ENCODE measurements at regions not wholly inside any gene's neighbourhood (a gene's known extent, or its start where the extent isn't known, plus 50 kb on each side); places are given as distances from the start of the nearest gene placed in this dataset.

GRCh38 chr11:38252620-38253019 lies 1654.6 kb upstream of the RAG2 start:
- peaks cover 36% of the 10 kb centered on the region for H3K36me3 Mint-ChIP-seq
- TF ChIP-seq, protein P1, sequence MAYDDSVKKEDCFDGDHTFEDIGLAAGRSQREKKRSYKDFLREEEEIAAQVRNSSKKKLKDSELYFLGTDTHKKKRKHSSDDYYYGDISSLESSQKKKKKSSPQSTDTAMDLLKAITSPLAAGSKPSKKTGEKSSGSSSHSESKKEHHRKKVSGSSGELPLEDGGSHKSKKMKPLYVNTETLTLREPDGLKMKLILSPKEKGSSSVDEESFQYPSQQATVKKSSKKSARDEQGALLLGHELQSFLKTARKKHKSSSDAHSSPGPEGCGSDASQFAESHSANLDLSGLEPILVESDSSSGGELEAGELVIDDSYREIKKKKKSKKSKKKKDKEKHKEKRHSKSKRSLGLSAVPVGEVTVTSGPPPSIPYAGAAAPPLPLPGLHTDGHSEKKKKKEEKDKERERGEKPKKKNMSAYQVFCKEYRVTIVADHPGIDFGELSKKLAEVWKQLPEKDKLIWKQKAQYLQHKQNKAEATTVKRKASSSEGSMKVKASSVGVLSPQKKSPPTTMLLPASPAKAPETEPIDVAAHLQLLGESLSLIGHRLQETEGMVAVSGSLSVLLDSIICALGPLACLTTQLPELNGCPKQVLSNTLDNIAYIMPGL (CRISPR knock-in tag; IDR thresholded peaks at IDR 0.05), result no peak
- TF ChIP-seq SOX15 (CRISPR knock-in tag; IDR thresholded peaks at IDR 0.05) (no peak), ZNF671 (CRISPR knock-in tag; IDR thresholded peaks at IDR 0.05) (no peak), ZNF512 (CRISPR knock-in tag; IDR thresholded peaks at IDR 0.05; ENCODE audit: borderline replicate concordance) (no peak), SMAD4 (CRISPR knock-in tag; IDR thresholded peaks at IDR 0.05) (no peak), ZNF121 (CRISPR knock-in tag; IDR thresholded peaks at IDR 0.05) (no peak), ZSCAN18 (CRISPR knock-in tag; IDR thresholded peaks at IDR 0.05) (no peak)
- TF ChIP-seq, protein P2, sequence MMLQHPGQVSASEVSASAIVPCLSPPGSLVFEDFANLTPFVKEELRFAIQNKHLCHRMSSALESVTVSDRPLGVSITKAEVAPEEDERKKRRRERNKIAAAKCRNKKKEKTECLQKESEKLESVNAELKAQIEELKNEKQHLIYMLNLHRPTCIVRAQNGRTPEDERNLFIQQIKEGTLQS (CRISPR knock-in tag; conservative IDR thresholded peaks at IDR 0.05), result no peak
- no peak for ATAC-seq
- H3K4me1 Mint-ChIP-seq, result no peaks in the 10 kb centered on the region; the same call in 1 of the 2 replicates
- H3K27ac Mint-ChIP-seq, result no peak overlapping the region
- H3K4me3 Mint-ChIP-seq, result no peak overlapping the region
- POLR2A ChIA-PET, result no interaction called here
- CTCF ChIA-PET, result no interaction called here
- no peak for DNase-seq (ENCODE audit: low spot score)
- peaks cover 54% of the 10 kb centered on the region for H3K9me3 Mint-ChIP-seq
- H3K27me3 Mint-ChIP-seq (ENCODE audit: low read depth), result peaks cover 3% of the 10 kb centered on the region

- Mint-ChIP-seq H3K36me3 (peaks cover 47% of the 10 kb centered on the region), H3K27ac (no peak overlapping the region), H3K4me1 (no peaks in the 10 kb centered on the region), H3K4me3 (no peak overlapping the region), H3K9me3 (peaks cover 56% of the 10 kb centered on the region), H3K27me3 (ENCODE audit: low read depth) (peaks cover 2% of the 10 kb centered on the region; the same call in 1 of the 2 replicates)
- CTCF ChIA-PET, result no interaction called here
- DNase-seq (ENCODE audit: low spot score) (no peak), ATAC-seq (no peak)
- POLR2A ChIA-PET, result no interaction called here
- TF ChIP-seq ATF6 (CRISPR knock-in tag; IDR thresholded peaks at IDR 0.05) (no peak), NR1H2 (CRISPR knock-in tag; IDR thresholded peaks at IDR 0.05) (no peak)
- TF ChIP-seq, protein P1 (CRISPR knock-in tag; IDR thresholded peaks at IDR 0.05), result no peak
- TF ChIP-seq, protein P3, sequence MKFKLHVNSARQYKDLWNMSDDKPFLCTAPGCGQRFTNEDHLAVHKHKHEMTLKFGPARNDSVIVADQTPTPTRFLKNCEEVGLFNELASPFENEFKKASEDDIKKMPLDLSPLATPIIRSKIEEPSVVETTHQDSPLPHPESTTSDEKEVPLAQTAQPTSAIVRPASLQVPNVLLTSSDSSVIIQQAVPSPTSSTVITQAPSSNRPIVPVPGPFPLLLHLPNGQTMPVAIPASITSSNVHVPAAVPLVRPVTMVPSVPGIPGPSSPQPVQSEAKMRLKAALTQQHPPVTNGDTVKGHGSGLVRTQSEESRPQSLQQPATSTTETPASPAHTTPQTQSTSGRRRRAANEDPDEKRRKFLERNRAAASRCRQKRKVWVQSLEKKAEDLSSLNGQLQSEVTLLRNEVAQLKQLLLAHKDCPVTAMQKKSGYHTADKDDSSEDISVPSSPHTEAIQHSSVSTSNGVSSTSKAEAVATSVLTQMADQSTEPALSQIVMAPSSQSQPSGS (CRISPR knock-in tag; IDR thresholded peaks at IDR 0.05; ENCODE audit: borderline replicate concordance, low read depth), result no peak
- TF ChIP-seq, protein P4, sequence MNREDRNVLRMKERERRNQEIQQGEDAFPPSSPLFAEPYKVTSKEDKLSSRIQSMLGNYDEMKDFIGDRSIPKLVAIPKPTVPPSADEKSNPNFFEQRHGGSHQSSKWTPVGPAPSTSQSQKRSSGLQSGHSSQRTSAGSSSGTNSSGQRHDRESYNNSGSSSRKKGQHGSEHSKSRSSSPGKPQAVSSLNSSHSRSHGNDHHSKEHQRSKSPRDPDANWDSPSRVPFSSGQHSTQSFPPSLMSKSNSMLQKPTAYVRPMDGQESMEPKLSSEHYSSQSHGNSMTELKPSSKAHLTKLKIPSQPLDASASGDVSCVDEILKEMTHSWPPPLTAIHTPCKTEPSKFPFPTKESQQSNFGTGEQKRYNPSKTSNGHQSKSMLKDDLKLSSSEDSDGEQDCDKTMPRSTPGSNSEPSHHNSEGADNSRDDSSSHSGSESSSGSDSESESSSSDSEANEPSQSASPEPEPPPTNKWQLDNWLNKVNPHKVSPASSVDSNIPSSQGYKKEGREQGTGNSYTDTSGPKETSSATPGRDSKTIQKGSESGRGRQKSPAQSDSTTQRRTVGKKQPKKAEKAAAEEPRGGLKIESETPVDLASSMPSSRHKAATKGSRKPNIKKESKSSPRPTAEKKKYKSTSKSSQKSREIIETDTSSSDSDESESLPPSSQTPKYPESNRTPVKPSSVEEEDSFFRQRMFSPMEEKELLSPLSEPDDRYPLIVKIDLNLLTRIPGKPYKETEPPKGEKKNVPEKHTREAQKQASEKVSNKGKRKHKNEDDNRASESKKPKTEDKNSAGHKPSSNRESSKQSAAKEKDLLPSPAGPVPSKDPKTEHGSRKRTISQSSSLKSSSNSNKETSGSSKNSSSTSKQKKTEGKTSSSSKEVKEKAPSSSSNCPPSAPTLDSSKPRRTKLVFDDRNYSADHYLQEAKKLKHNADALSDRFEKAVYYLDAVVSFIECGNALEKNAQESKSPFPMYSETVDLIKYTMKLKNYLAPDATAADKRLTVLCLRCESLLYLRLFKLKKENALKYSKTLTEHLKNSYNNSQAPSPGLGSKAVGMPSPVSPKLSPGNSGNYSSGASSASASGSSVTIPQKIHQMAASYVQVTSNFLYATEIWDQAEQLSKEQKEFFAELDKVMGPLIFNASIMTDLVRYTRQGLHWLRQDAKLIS (CRISPR knock-in tag; IDR thresholded peaks at IDR 0.05; ENCODE audit: borderline replicate concordance), result no peak
Measured at GRCh38 chr11:38246451-38246850, 1648.4 kb upstream of the RAG2 start.

Measured in WTC11 (cell line).